GM23338 (cell line): ENCODE measurements at regions not wholly inside any gene's neighbourhood (a gene's known extent, or its start where the extent isn't known, plus 50 kb on each side); places are given as distances from the start of the nearest gene placed in this dataset.

Experiments
- CREB1 ChIP-seq: fragments of 250-450 bp; sonication (Bioruptor Pico); IDR thresholded peaks from 2 replicates; pipeline ENCODE4 v1.5.0; 2020; ENCODE audit warnings: low read depth, mild to moderate bottlenecking, moderate library complexity
- EZH2 ChIP-seq: fragments of 200-600 bp; sonication (generic); IDR thresholded peaks from one replicate; pipeline ENCODE4 v1.8.0; 2017; ENCODE audit warnings: antibody characterized with exemption, mild to moderate bottlenecking, low read depth; ENCODE audit not compliant: unreplicated experiment
- EZH2phosphoT487 ChIP-seq: fragments of 200-600 bp; sonication (generic); IDR thresholded peaks from one replicate; pipeline ENCODE4 v1.8.1; 2018; ENCODE audit warnings: antibody characterized with exemption; ENCODE audit not compliant: unreplicated experiment
- POLR2AphosphoS5 ChIP-seq: IDR thresholded peaks from 2 replicates; pipeline ENCODE4 v1.6.1; 2016; ENCODE audit warnings: antibody characterized with exemption, low read depth
- TF ChIP-seq, protein P1 (sequence below), 2 experiments: fragments of 200-600 bp in 1 of 2; sonication (generic) in 1 of 2; conservative IDR thresholded peaks; 2 replicates each; pipeline versions ENCODE4 v1.5.1 to v1.6.1; 2016 to 2017; ENCODE audit warnings: antibody characterized with exemption in 2 of 2, low read depth in 2 of 2, mild to moderate bottlenecking in 2 of 2, moderate library complexity in 1 of 2

DNA sequence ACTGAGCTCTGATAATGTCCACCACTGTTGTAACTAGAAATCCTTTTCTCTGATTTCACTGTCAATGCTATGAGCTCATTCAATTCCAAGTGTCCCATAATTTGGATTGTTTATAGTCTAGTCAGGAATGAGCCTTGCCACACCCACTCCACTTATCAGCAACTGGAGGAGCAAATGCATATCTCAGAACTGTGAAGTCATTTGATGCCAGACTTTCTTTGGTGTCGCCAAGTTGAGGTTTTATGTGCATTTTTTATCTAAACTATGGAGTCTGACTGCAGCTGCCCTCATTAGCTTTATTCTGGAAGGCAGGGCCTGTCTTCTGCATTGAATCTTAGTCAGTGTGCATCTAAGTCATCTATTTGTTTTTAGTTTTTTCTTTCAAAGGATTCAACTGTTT lies 361.3 kb downstream of the PMP22 start:
- TF ChIP-seq, protein P1, sequence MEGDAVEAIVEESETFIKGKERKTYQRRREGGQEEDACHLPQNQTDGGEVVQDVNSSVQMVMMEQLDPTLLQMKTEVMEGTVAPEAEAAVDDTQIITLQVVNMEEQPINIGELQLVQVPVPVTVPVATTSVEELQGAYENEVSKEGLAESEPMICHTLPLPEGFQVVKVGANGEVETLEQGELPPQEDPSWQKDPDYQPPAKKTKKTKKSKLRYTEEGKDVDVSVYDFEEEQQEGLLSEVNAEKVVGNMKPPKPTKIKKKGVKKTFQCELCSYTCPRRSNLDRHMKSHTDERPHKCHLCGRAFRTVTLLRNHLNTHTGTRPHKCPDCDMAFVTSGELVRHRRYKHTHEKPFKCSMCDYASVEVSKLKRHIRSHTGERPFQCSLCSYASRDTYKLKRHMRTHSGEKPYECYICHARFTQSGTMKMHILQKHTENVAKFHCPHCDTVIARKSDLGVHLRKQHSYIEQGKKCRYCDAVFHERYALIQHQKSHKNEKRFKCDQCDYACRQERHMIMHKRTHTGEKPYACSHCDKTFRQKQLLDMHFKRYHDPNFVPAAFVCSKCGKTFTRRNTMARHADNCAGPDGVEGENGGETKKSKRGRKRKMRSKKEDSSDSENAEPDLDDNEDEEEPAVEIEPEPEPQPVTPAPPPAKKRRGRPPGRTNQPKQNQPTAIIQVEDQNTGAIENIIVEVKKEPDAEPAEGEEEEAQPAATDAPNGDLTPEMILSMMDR (conservative IDR thresholded peaks at IDR 0.05; ENCODE audit: low read depth in 2 of 2): no peak
- TF ChIP-seq CREB1 (CRISPR knock-in tag) (no peak), POLR2AphosphoS5 (no peak), EZH2 (no peak), EZH2phosphoT487 (no peak)
